SK-N-SH treated with all-trans-retinoic acid at 6 μM for 48 hours (cell line): ENCODE measurements at regions not wholly inside any gene's neighbourhood (a gene's known extent, or its start where the extent isn't known, plus 50 kb on each side); places are given as distances from the start of the nearest gene placed in this dataset.

Source experiments
- ATAC-seq: fragments of 200-7000 bp; cut with Tn5 transposase; 3 replicates; pipeline ENCODE4 v1.9.1; 2020; ENCODE audit warnings: mild to moderate bottlenecking, moderate library complexity
- ARNTL ChIP-seq: fragments of 450-650 bp; formaldehyde crosslinking; IDR thresholded peaks from 2 replicates; pipeline ENCODE4 v1.5.0; 2020; ENCODE audit warnings: low read depth, mild to moderate bottlenecking, moderate library complexity, borderline replicate concordance
- BACH2 ChIP-seq: fragments of 250-450 bp; sonication (Bioruptor Pico); IDR thresholded peaks from 2 replicates; pipeline ENCODE4 v1.9.0; 2021; ENCODE audit warnings: mild to moderate bottlenecking, borderline replicate concordance
- CSDC2 ChIP-seq: fragments of 250-450 bp; sonication (Bioruptor Pico); IDR thresholded peaks from 2 replicates; pipeline ENCODE4 v1.5.0; 2020; ENCODE audit warnings: mild to moderate bottlenecking, moderate library complexity
- CSRNP3 ChIP-seq: fragments of 250-450 bp; sonication (Bioruptor Pico); IDR thresholded peaks from 2 replicates; pipeline ENCODE4 v1.5.1; 2021; ENCODE audit warnings: mild to moderate bottlenecking, moderate library complexity
- ESRRG ChIP-seq: fragments of 250-450 bp; sonication (Bioruptor Pico); IDR thresholded peaks from 2 replicates; pipeline ENCODE4 v1.6.1; 2021; ENCODE audit warnings: mild to moderate bottlenecking
- GLIS3 ChIP-seq: fragments of 250-450 bp; sonication (Bioruptor Pico); IDR thresholded peaks from 2 replicates; pipeline ENCODE4 v1.5.0; 2020; ENCODE audit warnings: mild to moderate bottlenecking, moderate library complexity
- ISL1 ChIP-seq: fragments of 250-450 bp; sonication (Bioruptor Pico); IDR thresholded peaks from 2 replicates; pipeline ENCODE4 v2.1.2; 2022; ENCODE audit warnings: mild to moderate bottlenecking, moderate library complexity
- OSR1 ChIP-seq: fragments of 250-450 bp; sonication (Bioruptor Pico); IDR thresholded peaks from 2 replicates; pipeline ENCODE4 v1.8.0; 2022; ENCODE audit warnings: moderate library complexity, mild to moderate bottlenecking, inconsistent platforms
- PATZ1 ChIP-seq: fragments of 250-450 bp; sonication (Bioruptor Pico); IDR thresholded peaks from 2 replicates; pipeline ENCODE4 v1.8.0; 2020; ENCODE audit warnings: mild to moderate bottlenecking, moderate library complexity, borderline replicate concordance
- POU6F1 ChIP-seq: fragments of 250-450 bp; sonication (Bioruptor Pico); IDR thresholded peaks from 2 replicates; pipeline ENCODE4 v1.8.0; 2021; ENCODE audit warnings: low read depth, mild to moderate bottlenecking, moderate library complexity, borderline replicate concordance
- PPARA ChIP-seq: fragments of 250-450 bp; sonication (Bioruptor Pico); IDR thresholded peaks from 2 replicates; pipeline ENCODE4 v1.5.0; 2020; ENCODE audit warnings: mild to moderate bottlenecking, borderline replicate concordance
- RARB ChIP-seq: fragments of 250-450 bp; sonication (Bioruptor Pico); IDR thresholded peaks from 2 replicates; pipeline ENCODE4 v1.8.0; 2021; ENCODE audit warnings: mild to moderate bottlenecking, moderate library complexity
- SNAI2 ChIP-seq: fragments of 250-450 bp; sonication (Bioruptor Pico); IDR thresholded peaks from 2 replicates; pipeline ENCODE4 v1.5.0; 2020; ENCODE audit warnings: mild to moderate bottlenecking, moderate library complexity
- TCF4 ChIP-seq: fragments of 250-450 bp; sonication (Bioruptor Pico); IDR thresholded peaks from 2 replicates; pipeline ENCODE4 v1.8.0; 2021; ENCODE audit warnings: mild to moderate bottlenecking, moderate library complexity, borderline replicate concordance
- TSHZ2 ChIP-seq: fragments of 250-450 bp; sonication (Bioruptor Pico); IDR thresholded peaks from 2 replicates; pipeline ENCODE4 v1.5.0; 2020; ENCODE audit warnings: mild to moderate bottlenecking, moderate library complexity
- ZC3H10 ChIP-seq: fragments of 250-450 bp; sonication (Bioruptor Pico); IDR thresholded peaks from 2 replicates; pipeline ENCODE4 v1.5.1; 2021; ENCODE audit warnings: mild to moderate bottlenecking, moderate library complexity
- ZFP3 ChIP-seq: fragments of 250-450 bp; sonication (Bioruptor Pico); IDR thresholded peaks from 2 replicates; pipeline ENCODE4 v1.5.0; 2020; ENCODE audit warnings: mild to moderate bottlenecking, moderate library complexity
- ZFP30 ChIP-seq: fragments of 450-650 bp; formaldehyde crosslinking; IDR thresholded peaks from 2 replicates; pipeline ENCODE4 v1.5.0; 2022; ENCODE audit warnings: mild to moderate bottlenecking, moderate library complexity
- ZNF565 ChIP-seq: fragments of 450-650 bp; formaldehyde crosslinking; conservative IDR thresholded peaks from 2 replicates; pipeline ENCODE4 v1.5.0; 2020; ENCODE audit warnings: low read depth, mild to moderate bottlenecking, moderate library complexity
- ZNF70 ChIP-seq: fragments of 450-650 bp; formaldehyde crosslinking; IDR thresholded peaks from 2 replicates; pipeline ENCODE4 v1.5.0; 2020; ENCODE audit warnings: mild to moderate bottlenecking, moderate library complexity
- ZNF8 ChIP-seq: fragments of 450-650 bp; formaldehyde crosslinking; IDR thresholded peaks from 2 replicates; pipeline ENCODE4 v1.5.0; 2020; ENCODE audit warnings: mild to moderate bottlenecking, moderate library complexity

GRCh38 chr20:24256307-24256706 is 213.1 kb upstream of the SYNDIG1 start:
- TF ChIP-seq PATZ1 (CRISPR knock-in tag) (no peak), POU6F1 (CRISPR knock-in tag) (no peak), OSR1 (CRISPR knock-in tag) (no peak), GLIS3 (CRISPR knock-in tag) (no peak), ZNF565 (no peak), BACH2 (CRISPR knock-in tag) (no peak)
- ATAC-seq, result no peak

GRCh38 chr20:24254480-24254879 is 214.9 kb upstream of the SYNDIG1 start:
- ATAC-seq, result no peak
- TF ChIP-seq PPARA (CRISPR knock-in tag) (no peak), ZNF8 (no peak), CSRNP3 (CRISPR knock-in tag) (no peak), ZFP30 (no peak), BACH2 (CRISPR knock-in tag) (no peak)

GRCh38 chr20:24253321-24253720 is 216.1 kb upstream of the SYNDIG1 start:
- TF ChIP-seq ISL1 (CRISPR knock-in tag), result no peak
- no peak for TF ChIP-seq PPARA (CRISPR knock-in tag)
- TF ChIP-seq SNAI2 (CRISPR knock-in tag), result no peak
- no peak for TF ChIP-seq ESRRG (CRISPR knock-in tag)
- no peak for ATAC-seq

- ATAC-seq, result no peak
- TF ChIP-seq TCF4 (CRISPR knock-in tag) (no peak), CSRNP3 (CRISPR knock-in tag) (no peak), ZFP3 (CRISPR knock-in tag) (no peak), ZFP30 (no peak), TSHZ2 (no peak), ZC3H10 (no peak)
- TF ChIP-seq, all 23 proteins: peak for 0
These were observed 224.3 kb upstream of the SYNDIG1 start for GRCh38 chr20:24245094-24245493.

- no peak for ATAC-seq
These were observed 226.7 kb upstream of the SYNDIG1 start for GRCh38 chr20:24242763-24243162.

More at GRCh38 chr20:24242763-24243162, 226.7 kb upstream of the SYNDIG1 start:
- TF ChIP-seq ZNF70 (CRISPR knock-in tag), result no peak
- TF ChIP-seq ESRRG (CRISPR knock-in tag), result no peak
- no peak for TF ChIP-seq ARNTL (CRISPR knock-in tag)
- no peak for TF ChIP-seq CSDC2 (CRISPR knock-in tag)
- no peak for TF ChIP-seq RARB
- TF ChIP-seq ZNF8, result no peak
- TF ChIP-seq ZFP3 (CRISPR knock-in tag), result no peak
- no peak for TF ChIP-seq POU6F1 (CRISPR knock-in tag)
- no peak for TF ChIP-seq SNAI2 (CRISPR knock-in tag)
- TF ChIP-seq TCF4 (CRISPR knock-in tag), result no peak
